Stimulated activated naive CD8-positive, alpha-beta T cell treated with anti-CD3 and anti-CD28 coated beads, Interleukin-15, Interleukin-2, amounts not matched to agents 100 ng/mL and 50 ng/mL, for 24 hours (primary cell): ENCODE measurements at regions not wholly inside any gene's neighbourhood (a gene's known extent, or its start where the extent isn't known, plus 50 kb on each side); places are given as distances from the start of the nearest gene placed in this dataset.
"Not testable (repeated sequence)": the region's sequence is repeated elsewhere in the genome, so short reads cannot be mapped to it uniquely, and the experiment has no call there.

Experiments
- H3K27ac Mint-ChIP-seq: one replicate; pipeline ENCODE4 v1.8.0; 2021; ENCODE audit warnings: mild to moderate bottlenecking, mixed read lengths
- H3K27me3 Mint-ChIP-seq: one replicate; pipeline ENCODE4 v1.8.0; 2021; ENCODE audit warnings: mixed read lengths
- H3K36me3 Mint-ChIP-seq: one replicate; pipeline ENCODE4 v1.8.0; 2021; ENCODE audit warnings: low read depth, mixed read lengths
- H3K4me1 Mint-ChIP-seq: one replicate; pipeline ENCODE4 v1.8.0; 2021; ENCODE audit warnings: low read depth, mixed read lengths
- H3K4me3 Mint-ChIP-seq: one replicate; pipeline ENCODE4 v1.8.0; 2021; ENCODE audit warnings: mild to moderate bottlenecking, mixed read lengths
- H3K9me3 Mint-ChIP-seq: one replicate; pipeline ENCODE4 v1.8.0; 2021; ENCODE audit warnings: mixed read lengths

DNA sequence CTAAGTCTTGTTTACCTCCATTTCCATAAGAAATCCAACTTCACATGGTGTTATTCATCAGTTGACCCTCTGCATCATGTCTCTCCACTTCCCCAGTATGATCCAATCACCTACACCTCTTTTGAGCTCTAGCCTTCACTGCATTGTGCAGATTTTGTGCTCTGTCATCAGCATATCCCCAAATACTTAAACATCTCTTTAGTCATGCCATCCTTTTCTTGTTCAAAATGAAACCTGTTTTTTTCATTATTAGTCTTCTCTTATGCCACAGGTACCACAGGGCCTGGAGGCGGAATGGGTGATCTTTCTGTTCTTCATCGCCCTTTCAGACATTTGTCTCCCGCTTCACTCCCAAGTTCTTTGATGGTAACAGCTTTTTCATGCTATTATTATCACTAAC lies 382.7 kb upstream of the GALNTL6 start:
- Mint-ChIP-seq H3K4me1 (no peaks in the 10 kb centered on the region), H3K27me3 (no peaks in the 10 kb centered on the region), H3K9me3 (peaks cover 12% of the 10 kb centered on the region)

DNA sequence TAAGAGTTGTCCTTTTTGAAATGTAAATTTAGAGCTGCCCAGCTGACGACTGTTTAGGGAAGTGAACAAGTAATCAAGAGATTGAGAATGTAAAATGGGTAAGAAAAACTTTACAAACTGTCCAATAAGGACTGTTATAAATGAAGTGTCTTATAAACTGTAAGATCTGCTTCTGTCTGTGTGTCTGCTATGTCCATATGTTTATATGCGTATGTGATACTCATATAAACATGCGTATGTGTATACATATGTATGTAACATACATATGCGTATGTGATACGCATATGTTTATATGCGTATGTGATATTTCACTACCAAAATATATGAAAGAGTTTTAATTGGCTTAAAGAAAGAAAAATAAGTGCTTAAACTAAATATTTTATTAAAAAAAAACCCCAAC lies 416.0 kb upstream of the GALNTL6 start:
- Mint-ChIP-seq H3K9me3 (peaks cover 4% of the 10 kb centered on the region), H3K4me1 (no peaks in the 10 kb centered on the region), H3K36me3 (no peaks in the 10 kb centered on the region), H3K27ac (no peak overlapping the region), H3K27me3 (no peaks in the 10 kb centered on the region), H3K4me3 (no peak overlapping the region)

More for the DNA sequence above, 382.7 kb upstream of the GALNTL6 start:
- H3K27ac Mint-ChIP-seq, result no peak overlapping the region
- no peak overlapping the region for H3K4me3 Mint-ChIP-seq
- H3K36me3 Mint-ChIP-seq, result no peaks in the 10 kb centered on the region

DNA sequence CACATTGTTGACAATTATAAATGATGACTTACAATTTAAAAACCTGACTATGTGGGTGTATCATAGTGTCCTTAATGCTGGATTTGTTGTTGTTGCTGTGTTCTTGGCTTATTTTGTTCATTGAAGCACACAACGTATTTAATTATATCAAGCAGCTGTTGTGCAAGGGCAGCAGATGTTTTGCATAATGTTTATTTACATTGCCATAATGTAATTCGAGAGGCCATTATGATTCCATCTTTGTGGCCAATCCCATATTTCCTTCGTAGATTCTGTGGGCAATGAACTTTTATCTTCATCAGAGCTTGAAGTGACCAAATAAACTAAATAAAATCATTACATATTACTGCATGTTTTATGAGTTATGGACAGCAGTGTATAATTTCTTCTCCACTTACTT lies 422.6 kb upstream of the GALNTL6 start:
- Mint-ChIP-seq H3K27ac (no peak overlapping the region), H3K9me3 (peaks cover 9% of the 10 kb centered on the region), H3K4me1 (no peaks in the 10 kb centered on the region), H3K27me3 (no peaks in the 10 kb centered on the region), H3K4me3 (no peak overlapping the region), H3K36me3 (no peaks in the 10 kb centered on the region)

DNA sequence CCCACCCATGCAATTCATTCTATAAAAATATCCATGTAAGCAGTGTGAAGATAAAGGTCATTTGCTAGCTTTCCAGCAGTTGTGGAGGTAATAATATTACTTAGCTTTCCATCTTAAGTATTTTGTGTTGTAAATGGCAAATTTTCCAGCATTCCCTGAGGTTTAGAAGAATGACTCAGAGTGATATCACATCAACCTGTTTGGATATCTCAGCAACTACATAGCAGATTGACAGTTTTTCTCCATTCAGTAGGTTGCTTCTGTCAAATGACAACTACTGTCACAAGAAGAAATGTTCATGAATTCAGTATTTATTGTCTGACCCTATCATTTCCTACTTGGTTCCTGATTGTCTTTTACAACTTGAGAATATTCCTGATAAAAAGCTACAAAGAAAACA lies 434.9 kb upstream of the GALNTL6 start:
- Mint-ChIP-seq H3K9me3 (no peaks in the 10 kb centered on the region), H3K27ac (no peak overlapping the region), H3K4me3 (no peak overlapping the region), H3K27me3 (no peaks in the 10 kb centered on the region), H3K36me3 (no peaks in the 10 kb centered on the region), H3K4me1 (no peaks in the 10 kb centered on the region)

DNA sequence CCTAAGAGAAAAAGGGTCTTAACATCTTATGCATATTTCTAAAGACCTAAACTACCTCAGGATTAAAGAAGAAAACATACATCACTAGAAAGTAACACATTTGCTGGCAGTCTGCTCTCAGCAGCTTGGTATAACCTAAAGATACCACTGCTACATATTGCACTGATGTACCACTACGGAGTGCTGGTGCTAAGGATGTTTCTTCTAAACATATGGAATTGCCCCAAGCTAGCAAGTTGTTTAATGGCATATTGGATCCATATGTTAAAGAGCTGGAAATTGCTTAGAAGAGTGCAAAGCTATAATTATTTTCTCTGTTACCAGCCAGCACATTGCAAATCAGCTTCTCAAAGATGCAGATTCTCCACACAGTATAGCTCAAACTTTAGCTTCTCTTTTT lies 436.5 kb upstream of the GALNTL6 start:
- no peak overlapping the region for H3K4me3 Mint-ChIP-seq
- H3K27ac Mint-ChIP-seq, result no peak overlapping the region
- no peaks in the 10 kb centered on the region for H3K9me3 Mint-ChIP-seq
- no peaks in the 10 kb centered on the region for H3K4me1 Mint-ChIP-seq
- no peaks in the 10 kb centered on the region for H3K27me3 Mint-ChIP-seq
- no peaks in the 10 kb centered on the region for H3K36me3 Mint-ChIP-seq

DNA sequence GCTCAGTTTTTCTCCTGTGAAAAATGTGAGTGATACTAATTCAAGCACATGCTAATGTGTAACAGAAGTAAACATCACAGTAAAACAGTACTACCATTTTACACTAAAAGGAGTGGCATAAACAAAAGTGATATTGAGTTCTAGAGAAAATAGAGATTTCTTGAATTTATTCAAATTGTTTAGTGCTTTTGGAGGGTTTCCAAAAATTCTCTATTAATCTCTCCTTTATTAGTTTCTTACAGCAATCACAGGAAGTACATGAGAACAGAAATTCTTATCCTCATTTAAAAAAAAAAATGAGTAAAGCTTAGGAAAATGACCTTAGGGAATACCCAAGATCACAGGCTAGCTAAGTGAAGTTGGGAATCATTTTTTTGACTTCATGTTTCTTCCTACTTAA lies 459.7 kb upstream of the GALNTL6 start:
- Mint-ChIP-seq H3K4me3 (no peak overlapping the region), H3K36me3 (no peaks in the 10 kb centered on the region), H3K27ac (no peak overlapping the region)

DNA sequence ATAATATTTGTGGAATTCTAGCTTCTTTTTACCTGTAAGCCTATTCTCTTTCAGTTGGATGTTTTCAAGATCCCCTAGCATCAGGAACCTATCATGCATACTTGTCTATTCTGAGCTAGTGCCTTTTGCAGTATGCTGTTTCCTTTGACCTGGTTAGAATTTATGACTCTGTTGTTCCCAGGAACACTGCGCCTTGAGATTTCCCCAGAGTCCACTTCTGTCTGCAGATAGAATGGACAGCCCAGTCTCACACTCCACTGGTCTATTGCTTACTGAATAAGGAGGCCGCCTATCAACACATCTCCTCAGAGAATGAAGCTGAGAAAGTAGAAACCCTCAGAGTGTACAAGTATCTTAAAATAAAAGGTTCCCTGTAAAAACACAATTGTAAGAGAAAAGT lies 465.1 kb upstream of the GALNTL6 start:
- H3K36me3 Mint-ChIP-seq, result no peaks in the 10 kb centered on the region
- H3K27ac Mint-ChIP-seq, result no peak overlapping the region
- H3K4me3 Mint-ChIP-seq, result no peak overlapping the region
- no peaks in the 10 kb centered on the region for H3K9me3 Mint-ChIP-seq
- no peaks in the 10 kb centered on the region for H3K4me1 Mint-ChIP-seq
- H3K27me3 Mint-ChIP-seq, result no peaks in the 10 kb centered on the region

More for the DNA sequence above, 459.7 kb upstream of the GALNTL6 start:
- peaks cover 16% of the 10 kb centered on the region for H3K9me3 Mint-ChIP-seq
- no peaks in the 10 kb centered on the region for H3K4me1 Mint-ChIP-seq
- H3K27me3 Mint-ChIP-seq, result no peaks in the 10 kb centered on the region

DNA sequence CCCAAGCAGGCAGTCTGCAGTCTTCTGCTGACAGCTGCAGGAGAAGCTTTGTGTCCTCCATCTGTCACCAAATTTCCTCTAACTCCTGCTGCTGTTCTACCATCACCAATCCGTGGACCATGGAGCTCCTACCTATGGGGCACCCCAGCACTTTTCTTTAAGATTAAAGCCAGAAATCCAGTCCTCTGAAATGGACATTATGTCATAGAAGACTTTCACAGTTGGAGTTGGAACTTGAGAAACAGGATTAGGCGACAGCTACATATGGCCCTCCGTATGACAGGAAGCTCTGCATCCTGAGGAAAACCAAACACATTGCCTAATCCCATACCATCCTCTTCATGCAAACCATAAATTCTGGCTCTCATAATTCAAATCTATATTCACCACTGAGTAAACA lies 470.6 kb upstream of the GALNTL6 start:
- Mint-ChIP-seq H3K27ac (no peak overlapping the region), H3K27me3 (no peaks in the 10 kb centered on the region), H3K4me3 (no peak overlapping the region), H3K9me3 (peaks cover 3% of the 10 kb centered on the region), H3K4me1 (no peaks in the 10 kb centered on the region), H3K36me3 (no peaks in the 10 kb centered on the region)

DNA sequence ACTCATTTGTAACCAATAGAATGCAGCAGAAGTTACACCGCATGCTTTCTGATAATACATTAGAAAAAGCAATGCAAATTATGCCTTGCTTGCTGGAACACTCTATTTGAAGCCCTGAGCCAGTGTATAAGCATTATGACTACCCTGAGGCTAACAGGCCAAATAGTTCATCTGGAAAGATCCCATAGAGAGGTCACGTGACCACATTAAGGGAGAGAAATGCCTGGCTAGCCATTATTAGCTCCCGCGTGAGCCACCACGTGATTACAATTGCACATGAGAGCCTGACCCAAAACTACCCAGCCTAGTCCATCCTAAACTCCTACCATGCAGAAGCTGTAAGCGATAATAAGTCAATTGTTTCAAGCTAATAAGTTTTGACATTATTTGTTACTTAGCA lies 472.9 kb upstream of the GALNTL6 start:
- Mint-ChIP-seq H3K27ac (no peak overlapping the region), H3K27me3 (no peaks in the 10 kb centered on the region), H3K9me3 (peaks cover 5% of the 10 kb centered on the region), H3K4me1 (no peaks in the 10 kb centered on the region), H3K4me3 (no peak overlapping the region), H3K36me3 (no peaks in the 10 kb centered on the region)

DNA sequence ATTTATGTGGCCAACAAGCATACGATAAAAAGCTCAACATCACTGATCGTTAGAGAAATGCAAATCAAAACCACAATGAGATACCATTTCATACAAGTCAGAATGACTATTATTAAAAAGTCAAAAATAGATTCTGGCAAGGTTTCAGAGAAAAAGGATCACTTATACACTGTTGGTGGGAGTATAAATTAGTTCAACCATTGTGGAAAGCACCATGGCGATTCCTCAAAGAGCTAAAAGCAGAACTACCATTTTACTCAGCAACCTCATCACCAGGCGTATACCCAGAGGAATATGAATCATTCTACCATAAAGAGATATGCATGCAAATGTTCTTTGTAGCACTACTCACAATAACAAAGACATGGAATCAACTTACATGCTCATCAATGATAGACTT lies 478.7 kb upstream of the GALNTL6 start:
- Mint-ChIP-seq H3K4me3 (no peak overlapping the region), H3K36me3 (no peaks in the 10 kb centered on the region), H3K27ac (no peak overlapping the region), H3K4me1 (no peaks in the 10 kb centered on the region), H3K9me3 (peaks cover 10% of the 10 kb centered on the region), H3K27me3 (no peaks in the 10 kb centered on the region)

DNA sequence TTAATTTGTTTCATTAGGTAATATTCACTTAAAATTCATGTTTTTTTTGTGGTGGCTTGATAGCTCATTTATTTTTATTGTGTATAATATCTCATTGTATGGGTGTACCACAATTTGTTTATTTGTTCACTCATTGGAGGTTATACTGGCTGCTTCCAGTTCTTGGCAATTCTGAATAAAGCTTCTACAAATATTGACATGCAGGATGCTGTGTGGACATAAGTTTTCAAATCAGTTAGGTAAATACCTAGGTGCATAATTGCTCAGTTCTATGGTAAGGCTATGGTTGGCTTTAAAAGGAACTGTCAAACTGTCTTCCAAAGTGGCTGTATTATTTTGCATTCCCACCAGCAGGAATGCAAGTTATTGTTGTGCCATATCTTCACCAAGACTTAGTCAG lies 504.5 kb upstream of the GALNTL6 start:
- Mint-ChIP-seq H3K27ac (no peak overlapping the region), H3K9me3 (peaks cover 3% of the 10 kb centered on the region), H3K4me3 (no peak overlapping the region), H3K27me3 (no peaks in the 10 kb centered on the region), H3K36me3 (no peaks in the 10 kb centered on the region), H3K4me1 (no peaks in the 10 kb centered on the region)

DNA sequence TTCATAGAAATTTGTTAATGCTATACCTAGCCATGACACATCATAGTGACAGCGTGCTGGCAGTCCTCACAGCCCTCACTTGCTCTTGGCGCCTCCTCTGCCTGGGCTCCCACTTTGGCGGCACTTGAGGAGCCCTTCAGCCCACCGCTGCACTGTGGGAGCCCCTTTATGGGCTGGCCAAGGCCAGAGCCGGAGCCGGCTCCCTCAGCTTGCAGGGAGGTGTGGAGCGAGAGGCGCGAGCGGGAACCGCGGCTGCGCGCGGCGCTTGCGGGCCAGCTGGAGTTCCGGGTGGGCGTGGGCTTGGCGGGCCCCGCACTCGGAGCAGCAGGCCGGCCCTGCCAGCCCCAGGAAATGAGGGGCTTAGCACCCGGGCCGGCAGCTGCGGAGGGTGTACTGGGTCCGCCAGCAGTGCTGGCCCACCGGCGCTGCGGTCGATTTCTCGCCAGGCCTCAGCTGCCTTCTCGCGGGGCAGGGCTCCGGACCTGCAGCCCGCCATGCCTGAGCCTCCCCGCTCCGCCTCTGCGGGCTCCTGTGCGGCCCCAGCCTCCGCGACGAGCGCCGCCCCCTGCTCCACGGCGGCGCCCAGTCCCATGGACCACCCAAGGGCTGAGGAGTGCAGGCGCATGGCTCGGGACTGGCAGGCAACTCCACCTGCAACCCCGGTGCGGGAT lies 515.0 kb upstream of the GALNTL6 start:
- H3K36me3 Mint-ChIP-seq, H3K27me3 Mint-ChIP-seq, H3K27ac Mint-ChIP-seq, H3K4me3 Mint-ChIP-seq, H3K4me1 Mint-ChIP-seq: not testable (repeated sequence)
- H3K9me3 Mint-ChIP-seq, result peaks cover 15% of the 10 kb centered on the region

DNA sequence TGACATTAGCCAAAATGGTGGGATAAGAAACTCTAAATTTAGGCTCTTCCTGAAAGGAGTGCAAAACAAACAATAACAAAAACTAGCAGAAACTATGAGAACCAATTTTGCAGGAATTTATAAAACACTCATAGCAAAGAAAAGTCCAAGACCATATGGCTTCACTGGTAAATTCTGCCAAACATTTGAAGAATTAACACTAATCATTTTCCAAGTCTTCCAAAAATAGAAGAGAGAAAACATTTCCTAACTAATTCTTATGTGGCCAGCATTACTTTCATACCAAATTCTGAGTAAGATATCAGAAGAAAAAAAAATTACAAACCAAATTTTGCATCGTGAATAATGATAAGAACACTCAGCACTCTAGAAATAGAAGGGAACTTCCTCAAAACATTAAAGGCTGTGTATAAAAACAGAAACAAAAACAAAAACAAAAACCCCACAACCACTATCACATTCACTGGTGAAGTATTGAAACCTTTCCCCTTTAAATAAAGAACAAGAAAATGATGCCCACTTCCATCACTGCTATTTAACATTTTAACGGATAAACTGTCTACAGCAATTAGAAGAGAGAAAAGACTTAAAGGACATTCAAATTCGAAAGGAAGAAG lies 524.3 kb upstream of the GALNTL6 start:
- Mint-ChIP-seq H3K9me3 (peaks cover 2% of the 10 kb centered on the region), H3K4me3 (no peak overlapping the region), H3K4me1 (no peaks in the 10 kb centered on the region), H3K36me3 (no peaks in the 10 kb centered on the region), H3K27me3 (no peaks in the 10 kb centered on the region), H3K27ac (no peak overlapping the region)

DNA sequence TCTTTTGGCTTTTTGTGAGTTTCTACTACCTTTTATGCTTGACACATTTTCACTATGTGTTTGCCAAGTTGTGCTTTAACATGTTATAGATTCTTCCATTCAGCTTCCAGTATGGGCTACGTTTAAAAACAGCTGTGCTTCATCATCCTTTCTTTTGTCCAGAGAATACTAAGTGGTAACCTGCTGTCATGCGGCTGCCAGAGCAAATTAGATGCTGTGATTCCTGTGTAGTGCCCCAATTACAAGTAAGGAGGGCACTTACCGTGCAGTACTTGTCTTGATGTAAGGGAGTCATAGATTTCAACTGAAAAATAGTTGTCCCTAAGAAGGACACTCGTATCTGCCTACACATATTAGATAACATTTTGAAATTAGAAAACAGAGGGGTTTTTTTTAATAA lies 531.8 kb upstream of the GALNTL6 start:
- H3K4me1 Mint-ChIP-seq, result no peaks in the 10 kb centered on the region
- H3K27me3 Mint-ChIP-seq, result no peaks in the 10 kb centered on the region
- no peaks in the 10 kb centered on the region for H3K36me3 Mint-ChIP-seq
- no peak overlapping the region for H3K4me3 Mint-ChIP-seq
- H3K9me3 Mint-ChIP-seq, result peaks cover 17% of the 10 kb centered on the region
- H3K27ac Mint-ChIP-seq, result no peak overlapping the region

DNA sequence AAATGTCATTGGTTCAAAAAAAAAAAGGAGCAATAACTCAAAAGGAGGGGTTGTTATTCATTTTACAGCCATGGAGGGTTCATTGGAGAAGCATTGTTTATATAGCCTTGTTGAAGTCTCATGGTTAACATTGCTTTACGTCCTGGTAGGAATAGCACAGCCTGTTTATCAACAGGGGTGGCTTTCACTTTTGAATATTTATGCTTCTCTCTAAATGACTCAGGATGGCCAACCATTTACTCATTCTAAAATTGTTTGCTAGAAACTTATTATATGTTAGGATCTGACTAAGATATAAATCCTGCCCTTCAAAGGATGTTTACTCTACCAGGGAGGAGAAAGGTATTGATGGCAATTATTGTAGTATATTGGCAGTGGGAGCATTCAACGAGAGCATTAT lies 534.1 kb upstream of the GALNTL6 start:
- H3K4me1 Mint-ChIP-seq, result no peaks in the 10 kb centered on the region
- no peak overlapping the region for H3K4me3 Mint-ChIP-seq
- H3K36me3 Mint-ChIP-seq, result no peaks in the 10 kb centered on the region
- H3K9me3 Mint-ChIP-seq, result peaks cover 17% of the 10 kb centered on the region
- H3K27me3 Mint-ChIP-seq, result no peaks in the 10 kb centered on the region
- no peak overlapping the region for H3K27ac Mint-ChIP-seq

DNA sequence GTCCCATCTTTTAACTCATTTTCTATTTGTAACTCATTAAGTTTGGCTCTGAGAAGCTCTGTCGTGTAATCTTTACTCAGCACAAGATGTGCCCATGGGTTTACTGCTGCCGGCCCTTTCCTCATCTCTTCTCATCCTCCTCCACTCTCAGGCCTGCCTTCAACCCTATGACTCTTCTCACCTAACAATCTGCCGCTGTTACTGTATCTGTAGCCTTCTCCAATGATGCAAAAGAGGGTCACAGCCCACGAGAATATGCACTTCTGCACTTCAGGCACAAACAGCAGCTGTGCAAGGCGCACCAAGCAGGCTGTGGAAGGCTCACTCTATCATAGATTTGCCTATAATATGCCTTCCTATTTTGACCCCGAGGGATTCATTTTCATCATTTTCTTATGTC lies 546.5 kb upstream of the GALNTL6 start:
- no peak overlapping the region for H3K27ac Mint-ChIP-seq
- no peak overlapping the region for H3K4me3 Mint-ChIP-seq
- H3K9me3 Mint-ChIP-seq, result no peaks in the 10 kb centered on the region
- H3K36me3 Mint-ChIP-seq, result no peaks in the 10 kb centered on the region
- no peaks in the 10 kb centered on the region for H3K27me3 Mint-ChIP-seq
- H3K4me1 Mint-ChIP-seq, result no peaks in the 10 kb centered on the region
